ENCODE measurements at regions not wholly inside any gene's neighbourhood (a gene's known extent, or its start where the extent isn't known, plus 50 kb on each side); places are given as distances from the start of the nearest gene placed in this dataset.

GRCh38 chr3:18717598-18717997 is 292.5 kb upstream of the SATB1 start:
- no peak overlapping the region for H3K4me3 ChIP-seq (ENCODE audit: extremely low read depth in 1 of 4, insufficient read depth in 2 of 4, low read depth in 3 of 4, low read length in 4 of 4)
- POLR2A ChIA-PET (ENCODE audit: partially characterized antibody): no interaction called here
- H4K8ac ChIP-seq (ENCODE audit: extremely low read depth, insufficient read depth, low read length): no peak overlapping the region
- H3K9me3 ChIP-seq (ENCODE audit: insufficient read depth in 2 of 2, low read depth in 1 of 2, low read length in 1 of 2): no peaks in the 10 kb centered on the region
- DNase-seq (ENCODE audit: low read depth in 1 of 2, low spot score in 2 of 2) (no peak), FAIRE-seq (no peak)
- H3K4ac ChIP-seq (replicated peaks; ENCODE audit: insufficient read length, low read depth, low read length): no peak overlapping the region
- no peak overlapping the region for H3K23ac ChIP-seq (ENCODE audit: insufficient read length)
- no peak overlapping the region for H3K14ac ChIP-seq (ENCODE audit: insufficient read length)
- H2BK5ac ChIP-seq (ENCODE audit: low read depth, low read length): no peak overlapping the region
- H2BK120ac ChIP-seq (replicated peaks; ENCODE audit: low read depth, low read length): no peak overlapping the region
- H3K23me2 ChIP-seq (ENCODE audit: low read depth, low read length): no peaks in the 10 kb centered on the region
- no peak overlapping the region for H2AK5ac ChIP-seq (ENCODE audit: low read depth, low read length)
- H3K27me3 ChIP-seq (replicated peaks in 1 of 4; ENCODE audit: control insufficient read depth in 3 of 4, extremely low read depth in 1 of 4, insufficient read depth in 3 of 4, low read length in 3 of 4): peaks cover 0 to 1% (median 0%) of the 10 kb centered on the region in 4 experiments; a peak in 1 of 7 replicates
- no peak overlapping the region for H3K18ac ChIP-seq (ENCODE audit: extremely low read depth, low read length)
- H2BK12ac ChIP-seq (ENCODE audit: low read depth, low read length): no peak overlapping the region
- H3K27ac ChIP-seq (ENCODE audit: low read depth, low read length): no peak overlapping the region
- no peak overlapping the region for H2BK20ac ChIP-seq (ENCODE audit: low read length)
- H2AFZ ChIP-seq (ENCODE audit: low read length): no peak overlapping the region
- CTCF ChIA-PET (ENCODE audit: partially characterized antibody): no interaction called here
- no peaks in the 10 kb centered on the region for H4K20me1 ChIP-seq (replicated peaks in 1 of 2; ENCODE audit: control insufficient read depth in 1 of 2, insufficient read depth in 2 of 2, low read length in 2 of 2)
- H2BK15ac ChIP-seq (ENCODE audit: low read length): no peak overlapping the region
- H3K4me1 ChIP-seq (replicated peaks in 1 of 4; ENCODE audit: control insufficient read depth in 3 of 4, insufficient read depth in 4 of 4, low read length in 3 of 4): no peaks in the 10 kb centered on the region
- no peak overlapping the region for H3K4me2 ChIP-seq (ENCODE audit: insufficient read depth in 1 of 2, low read depth in 2 of 2, low read length in 2 of 2)
- WGBS, 2 experiments (ENCODE audit: extremely low coverage in 1 of 2, insufficient coverage in 1 of 2, insufficient read length in 1 of 2, insufficient replicate concordance in 2 of 2, low coverage in 1 of 2, low lambda C conversion rate in 2 of 2, missing lambda C conversion rate in 1 of 2): 75% methylated on average over 2 of the region's 2 CpGs; no CpG with 5 or more reads in 1 of the 2 experiments
- no peaks in the 10 kb centered on the region for H3K36me3 ChIP-seq (ENCODE audit: control insufficient read depth in 2 of 4, insufficient read depth in 4 of 4, low read length in 3 of 4)
- no peaks in the 10 kb centered on the region for H3K79me1 ChIP-seq (ENCODE audit: low read depth, low read length)
- no peak overlapping the region for H4K5ac ChIP-seq (ENCODE audit: insufficient read length, low read depth, low read length)
- no peak overlapping the region for H3K9ac ChIP-seq (replicated peaks in 1 of 4; ENCODE audit: extremely low read depth in 1 of 4, low read depth in 3 of 4, low read length in 3 of 4)
- H3K79me2 ChIP-seq (ENCODE audit: control insufficient read depth in 1 of 2, insufficient read depth in 2 of 2, low read length in 2 of 2): no peaks in the 10 kb centered on the region
- H3K56ac ChIP-seq (replicated peaks; ENCODE audit: insufficient read length, low read depth, low read length): no peak overlapping the region
- no peak overlapping the region for H4K91ac ChIP-seq (replicated peaks; ENCODE audit: insufficient read length, low read length)
- TF ChIP-seq CEBPB (IDR thresholded peaks at IDR 0.05; ENCODE audit: low read depth, low read length) (no peak), SRF (IDR thresholded peaks at IDR 0.05; ENCODE audit: low read depth, low read length) (no peak), TBP (IDR thresholded peaks at IDR 0.05; ENCODE audit: low read depth, low read length) (no peak), SAP30 (IDR thresholded peaks at IDR 0.05; ENCODE audit: insufficient read depth, insufficient replicate concordance, low read length) (no peak), CTCF (IDR thresholded peaks at IDR 0.05; ENCODE audit: control extremely low read depth in 1 of 3, insufficient read depth in 1 of 3, low read depth in 1 of 3, low read length in 3 of 3) (no peak), SIN3A (conservative IDR thresholded peaks at IDR 0.05 in 1 of 2, IDR thresholded peaks at IDR 0.05 in 1 of 2; ENCODE audit: low read depth in 1 of 2, low read length in 2 of 2) (no peak), RNF2 (IDR thresholded peaks at IDR 0.05; ENCODE audit: borderline replicate concordance, low read depth, low read length, missing control alignments, poor library complexity, severe bottlenecking) (no peak), TEAD4 (IDR thresholded peaks at IDR 0.05; ENCODE audit: low read depth, low read length) (no peak), KDM1A (IDR thresholded peaks at IDR 0.05; ENCODE audit: borderline replicate concordance, low read length) (no peak), GTF2F1 (IDR thresholded peaks at IDR 0.05; ENCODE audit: borderline replicate concordance, low read depth, low read length) (no peak), MAX (IDR thresholded peaks at IDR 0.05) (no peak), KDM5A (IDR thresholded peaks at IDR 0.05; ENCODE audit: low read length) (no peak)

Measured in H1 (cell line).